HG03378 (cell line): ENCODE measurements at regions not wholly inside any gene's neighbourhood (a gene's known extent, or its start where the extent isn't known, plus 50 kb on each side); places are given as distances from the start of the nearest gene placed in this dataset.
"Not testable (repeated sequence)": the region's sequence is repeated elsewhere in the genome, so short reads cannot be mapped to it uniquely, and the experiment has no call there.

Source experiments
- ATAC-seq: cut with Tn5 transposase; IDR thresholded peaks from one replicate; pipeline ENCODE4 v1.9.1; 2021; ENCODE audit warnings: mild to moderate bottlenecking, moderate library complexity; ENCODE audit not compliant: unreplicated experiment

DNA sequence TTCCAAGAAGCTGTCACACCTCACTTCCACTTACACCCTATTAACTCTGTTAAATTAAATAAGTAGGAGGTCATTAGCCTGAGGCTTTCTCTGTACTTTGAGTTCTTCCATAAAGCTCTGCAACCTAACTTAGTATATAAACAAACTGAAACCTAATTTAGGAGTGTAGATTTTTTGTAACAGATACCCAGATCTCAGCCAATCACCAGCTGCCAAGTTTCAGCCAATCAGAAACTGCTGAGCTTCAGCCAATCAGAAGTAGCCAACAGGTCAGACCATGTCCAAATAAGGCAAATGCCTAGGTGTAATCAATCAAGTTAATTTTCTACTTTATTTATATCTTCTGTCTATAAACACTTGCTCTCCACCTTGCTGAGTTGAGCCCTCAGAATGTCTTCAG, 142.7 kb upstream of the SULF2 start:
- ATAC-seq, result no peak

- no peak for ATAC-seq
These were observed 142.1 kb upstream of the SULF2 start for GRCh38 chr20:47927385-47927851.

DNA sequence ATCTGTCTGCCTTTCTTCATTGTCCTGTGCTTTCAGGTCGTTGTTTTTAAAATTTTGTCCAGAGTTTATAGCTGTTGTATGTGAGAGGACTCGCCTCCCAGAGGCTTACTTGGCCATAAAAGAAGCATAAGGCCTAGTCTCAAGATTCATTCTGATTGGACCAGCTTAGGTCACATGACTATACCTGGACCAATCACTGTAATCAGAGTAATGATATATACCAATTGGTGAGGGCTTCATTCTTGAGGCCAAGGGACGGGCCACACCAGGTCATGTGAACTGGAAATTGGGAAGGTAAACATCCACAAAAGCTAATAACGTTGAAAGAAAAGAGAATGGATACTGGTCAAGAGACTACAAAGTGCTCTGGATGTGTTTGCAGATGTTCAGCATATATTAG, 141.4 kb upstream of the SULF2 start:
- ATAC-seq, result no peak

GRCh38 chr20:47925593-47925992, 140.3 kb upstream of the SULF2 start:
- ATAC-seq, result no peak

DNA sequence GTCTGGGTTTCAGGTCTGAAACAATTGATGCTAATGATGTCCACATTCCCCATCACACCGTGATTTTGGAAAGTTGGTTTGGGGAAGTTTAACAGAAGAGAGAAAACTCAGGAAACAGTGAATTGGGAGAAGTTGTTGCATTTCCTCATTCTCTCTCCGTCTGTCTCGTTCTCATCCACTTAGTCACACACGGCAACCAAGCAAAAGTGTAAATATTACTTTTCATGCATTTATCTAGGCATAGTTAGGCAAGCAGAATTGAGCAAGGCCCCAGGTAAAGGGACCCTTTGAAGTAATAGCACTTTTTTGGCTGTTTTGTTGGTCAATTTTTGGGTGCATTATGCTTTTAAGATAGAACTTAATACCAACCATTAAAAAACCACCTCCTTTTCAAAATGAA, 137.0 kb upstream of the SULF2 start:
- no peak for ATAC-seq

- not testable (repeated sequence) for ATAC-seq
These were observed 136.5 kb upstream of the SULF2 start for GRCh38 chr20:47921829-47922228.

DNA sequence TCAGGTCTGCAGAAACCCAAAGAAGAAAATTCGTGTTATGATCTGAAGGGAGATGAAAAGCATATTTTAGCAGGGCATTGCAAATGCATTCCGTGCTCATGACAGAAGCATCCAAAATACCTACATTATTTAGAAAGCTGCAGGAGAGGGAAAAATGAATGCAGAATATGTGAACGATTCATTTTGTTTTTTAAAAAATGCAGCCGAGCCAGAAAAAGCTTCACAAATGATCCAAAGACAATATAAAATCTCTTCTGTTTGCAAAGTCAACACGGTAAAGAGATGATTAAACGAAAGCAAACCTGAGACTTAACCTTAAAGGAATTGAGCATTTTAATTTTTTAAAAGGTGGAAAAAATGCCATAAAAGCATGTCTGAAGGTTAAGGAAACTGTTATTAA, 136.1 kb upstream of the SULF2 start:
- ATAC-seq, result no peak

- no peak for ATAC-seq
These were observed 132.3 kb upstream of the SULF2 start for GRCh38 chr20:47917549-47918070.

DNA sequence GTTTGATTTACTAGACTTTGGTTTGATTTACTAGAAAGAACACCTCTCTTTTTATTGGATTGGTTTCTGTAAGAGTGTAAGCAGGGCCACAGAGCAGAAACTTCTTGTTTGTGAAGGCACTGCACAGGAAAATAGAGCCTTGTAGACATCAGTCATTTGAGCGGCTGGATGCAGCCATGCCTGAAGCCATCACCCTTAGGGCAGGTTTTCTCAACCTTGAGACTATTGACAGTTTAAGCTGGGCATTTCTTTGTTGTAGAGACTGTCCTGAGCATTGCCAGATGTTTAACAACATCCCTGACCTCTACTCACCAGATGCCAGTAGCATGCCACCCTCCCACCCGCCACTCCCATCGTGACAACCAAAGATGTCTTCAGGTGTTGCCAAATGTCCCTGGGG, 130.2 kb upstream of the SULF2 start:
- no peak for ATAC-seq

GRCh38 chr20:47914792-47915191, 129.5 kb upstream of the SULF2 start:
- no peak for ATAC-seq

DNA sequence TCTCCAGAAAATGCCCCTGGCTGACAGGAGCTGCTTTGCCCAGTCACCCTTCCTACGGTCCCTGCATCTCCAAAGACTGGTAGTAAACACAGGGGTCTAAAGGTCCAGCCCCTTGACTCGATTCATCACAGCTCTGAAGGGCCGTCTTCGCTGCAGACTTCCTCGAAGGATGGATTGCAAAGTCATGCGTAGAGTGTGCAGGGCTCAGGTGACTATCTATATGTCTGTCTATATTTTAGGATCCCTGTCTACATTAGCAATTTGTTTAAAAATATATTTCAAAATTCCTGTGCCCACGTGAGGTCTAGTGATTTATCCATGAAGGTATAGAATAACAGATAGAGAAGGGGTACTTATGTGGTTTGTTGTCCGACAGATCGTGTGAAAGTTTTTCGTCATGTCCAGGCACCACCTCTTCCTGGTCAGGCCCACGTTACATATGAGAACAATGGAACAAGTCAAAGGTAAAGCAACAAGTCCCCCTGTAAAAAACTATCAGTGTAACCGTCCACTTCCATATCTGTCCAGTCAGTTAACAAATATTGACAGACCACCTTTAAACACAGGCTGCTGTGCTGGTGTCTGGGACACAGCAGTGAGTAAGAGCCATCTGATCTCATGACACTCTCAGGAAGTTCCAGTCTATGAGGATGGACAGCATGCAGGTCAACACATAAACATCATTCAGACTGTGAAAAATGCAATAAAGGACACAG, 127.7 kb upstream of the SULF2 start:
- not testable (repeated sequence) for ATAC-seq

- ATAC-seq, result not testable (repeated sequence)
These were observed 126.9 kb upstream of the SULF2 start for GRCh38 chr20:47912165-47912564.

DNA sequence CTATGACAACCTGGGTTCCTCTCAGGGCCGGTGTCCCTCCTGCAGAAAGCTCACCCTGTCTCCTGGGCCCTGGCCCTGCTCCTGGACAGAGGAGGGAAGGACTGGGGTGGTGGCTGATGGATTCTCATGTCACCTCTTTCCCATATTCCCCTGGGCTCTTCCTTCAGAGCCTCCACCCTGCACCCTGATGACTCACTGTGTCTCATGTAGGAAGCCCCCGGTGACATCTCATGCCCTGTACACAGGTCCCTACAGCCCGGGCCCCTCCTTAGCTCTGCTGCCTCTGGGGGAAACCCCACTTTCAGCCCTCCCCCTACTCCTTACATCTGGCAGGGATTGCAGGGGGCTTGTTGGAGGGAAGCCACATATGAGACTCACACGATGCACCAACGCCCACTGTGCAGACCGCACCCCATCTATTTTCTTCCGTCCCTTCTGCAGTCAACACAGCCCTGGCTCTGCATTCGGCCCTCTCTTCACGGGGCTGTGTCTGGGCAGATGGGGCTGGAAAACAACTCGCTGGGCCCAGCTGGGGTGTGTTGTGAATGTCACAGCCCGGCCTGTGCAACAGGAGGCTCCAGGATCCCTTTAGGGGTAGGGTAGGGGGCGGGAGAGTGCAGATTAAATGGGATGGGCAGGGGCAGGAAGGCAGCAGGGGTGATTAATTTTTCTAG, 124.6 kb upstream of the SULF2 start:
- ATAC-seq, result not testable (repeated sequence)

- not testable (repeated sequence) for ATAC-seq
These were observed 123.2 kb upstream of the SULF2 start for GRCh38 chr20:47908361-47909035.

- ATAC-seq, result not testable (repeated sequence)
These were observed 122.7 kb upstream of the SULF2 start for GRCh38 chr20:47907951-47908350.

DNA sequence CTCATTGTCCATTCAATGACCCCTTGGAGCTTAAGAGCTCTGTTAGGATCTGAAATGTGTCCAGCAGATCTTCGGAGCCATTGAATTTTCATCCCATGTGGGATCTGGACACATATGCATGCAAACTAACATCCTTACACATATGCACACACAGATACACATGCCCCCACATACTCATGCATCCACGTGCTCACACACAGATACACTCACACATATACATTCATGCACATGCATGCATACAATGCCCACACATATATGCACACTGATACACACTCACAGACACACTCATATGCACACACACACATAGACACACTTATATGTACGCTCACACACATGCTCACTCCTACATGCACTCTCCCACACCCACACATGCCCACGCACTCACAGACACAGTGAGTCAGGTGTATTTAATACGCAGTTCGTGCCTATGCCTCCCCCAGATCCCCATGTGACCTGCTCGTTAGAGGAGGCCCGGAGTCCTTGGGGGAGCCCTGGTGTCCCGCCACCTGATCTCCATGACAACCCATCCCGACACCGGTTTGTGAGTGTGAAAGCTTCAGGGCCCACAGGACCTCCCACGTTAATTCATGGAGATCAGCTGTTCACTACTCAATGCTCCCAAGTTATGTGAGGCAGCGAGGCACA, 121.9 kb upstream of the SULF2 start:
- ATAC-seq, result no peak

GRCh38 chr20:47906348-47906660, 121.0 kb upstream of the SULF2 start:
- ATAC-seq, result no peak

DNA sequence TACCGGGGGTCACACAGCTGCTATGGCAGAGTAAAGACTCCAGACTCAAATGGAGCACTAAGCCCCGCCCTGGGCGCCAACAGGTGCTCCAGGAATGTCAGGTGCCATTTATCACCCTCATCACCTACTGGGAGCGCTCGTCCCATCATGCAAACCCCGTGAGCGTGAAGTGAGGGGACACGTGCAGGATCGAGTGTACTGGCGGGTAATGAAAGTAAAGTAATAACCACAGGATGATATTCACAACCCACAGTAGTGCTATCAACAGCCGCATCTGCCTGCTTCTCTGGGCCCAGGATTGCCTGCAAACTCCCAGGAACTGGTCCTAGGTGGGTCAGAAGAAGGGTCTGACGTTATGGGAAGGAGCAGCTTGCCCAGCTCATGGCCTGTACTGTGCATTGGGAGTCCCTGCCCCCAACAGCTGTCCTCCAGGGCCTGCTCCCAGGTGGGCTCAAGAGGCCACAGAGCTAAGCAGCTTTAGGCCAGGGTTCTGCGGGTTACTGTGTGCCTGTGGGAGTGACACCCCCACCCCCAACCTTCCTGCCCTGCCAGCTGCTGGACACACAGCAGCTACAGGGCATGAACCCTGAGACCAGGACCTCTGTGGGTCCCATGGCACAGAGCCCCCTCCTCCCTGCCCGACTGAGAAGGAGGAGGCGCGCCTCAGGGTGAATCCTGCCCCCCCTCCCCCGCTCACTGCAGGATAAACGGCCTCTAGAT, 120.5 kb upstream of the SULF2 start:
- no peak for ATAC-seq

DNA sequence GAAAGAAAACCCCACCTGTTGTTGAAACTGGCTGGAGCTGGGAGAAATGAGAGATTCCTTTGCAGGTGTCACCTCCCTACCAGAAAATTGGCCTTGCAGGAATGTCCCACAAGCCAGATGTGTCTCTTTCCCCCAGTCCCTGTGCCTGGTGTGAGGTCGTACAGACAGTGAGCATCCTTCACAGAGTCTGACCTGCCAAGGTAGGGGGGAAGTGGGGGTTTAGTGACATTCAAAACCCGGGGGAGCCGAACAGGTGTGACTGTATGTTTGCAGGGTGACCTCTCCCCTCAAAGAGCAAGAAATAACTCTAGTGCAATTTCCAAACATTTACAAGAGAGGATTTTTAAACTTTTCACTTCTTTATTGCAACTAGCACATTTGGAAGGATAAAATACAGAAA, 117.7 kb upstream of the SULF2 start:
- ATAC-seq, result not testable (repeated sequence)

GRCh38 chr20:47899313-47899712, 114.0 kb upstream of the SULF2 start:
- not testable (repeated sequence) for ATAC-seq

DNA sequence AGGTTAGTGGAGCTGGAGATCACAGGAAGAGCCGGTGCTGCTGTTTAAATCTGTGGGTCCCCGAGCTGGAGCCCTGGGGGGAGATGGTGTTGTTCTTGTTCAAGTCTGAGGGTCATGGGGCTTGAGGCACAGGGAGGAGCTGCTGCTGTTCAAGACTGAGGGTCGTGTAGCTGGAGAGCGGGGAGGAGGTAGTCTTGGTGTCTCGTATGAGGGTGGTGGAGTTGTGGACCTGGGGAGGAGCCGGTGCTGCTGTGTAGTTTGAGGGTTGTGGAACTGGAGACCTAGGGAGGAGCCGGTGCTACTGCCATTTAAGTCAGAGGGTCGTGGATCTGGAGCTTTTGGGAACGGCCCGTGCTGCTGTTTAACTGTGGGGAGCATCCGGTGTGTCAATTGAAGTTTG, 112.2 kb upstream of the SULF2 start:
- no peak for ATAC-seq
